CD4-positive, alpha-beta T cell (primary cell): ENCODE measurements at regions not wholly inside any gene's neighbourhood (a gene's known extent, or its start where the extent isn't known, plus 50 kb on each side); places are given as distances from the start of the nearest gene placed in this dataset.

Source experiments
- ATAC-seq: fragments of 200-7000 bp; cut with Tn5 transposase; one replicate; pipeline ENCODE4 v1.10.0; 2022; ENCODE audit warnings: mild to moderate bottlenecking; ENCODE audit not compliant: poor library complexity
- CTCF ChIA-PET: fragments of 350-600 bp; sonication (Branson Sonifier 250); formaldehyde crosslinking; loops from one replicate; lab custom pipeline; 2021; ENCODE audit warnings: antibody characterized with exemption, inconsistent platforms; lab: Charles Lee
- POLR2A ChIA-PET: fragments of 350-600 bp; sonication (Branson Sonifier 250); formaldehyde crosslinking; loops from one replicate; lab custom pipeline; 2021; ENCODE audit warnings: antibody characterized with exemption, inconsistent platforms; lab: Charles Lee
- DNase-seq, 14 experiments: peaks; one replicate each; pipeline ENCODE4 v3.0.0-alpha.2; 2013 to 2020; ENCODE audit warnings: mixed read lengths in 2 of 14
- H3K27ac ChIP-seq, 2 donors: one replicate each; pipeline versions ENCODE4 v1.5.1 to v1.7.0; 2013; ENCODE audit warnings: low read length in 2 of 2, low read depth in 1 of 2, mild to moderate bottlenecking in 1 of 2
- H3K27me3 ChIP-seq, 2 experiments: 1 replicate in 1 of 2; 2 replicates in 1 of 2; pipeline versions ENCODE4 v1.6.1 to v1.7.0; 2013; ENCODE audit warnings: low read length in 2 of 2, control low read depth in 1 of 2, mild to moderate bottlenecking in 1 of 2, moderate library complexity in 1 of 2; ENCODE audit not compliant: insufficient read depth in 2 of 2, control insufficient read depth in 1 of 2
- H3K36me3 ChIP-seq: one replicate; pipeline ENCODE4 v1.6.1; 2013; ENCODE audit warnings: low read length, control low read depth; ENCODE audit not compliant: insufficient read depth
- H3K4me1 ChIP-seq: one replicate; pipeline ENCODE4 v1.6.1; 2013; ENCODE audit warnings: low read length, control low read depth; ENCODE audit not compliant: insufficient read depth
- H3K4me3 ChIP-seq: one replicate; pipeline ENCODE4 v1.5.1; 2013; ENCODE audit warnings: mild to moderate bottlenecking, low read length, moderate library complexity
- H3K9me3 ChIP-seq, 2 experiments: 1 replicate in 1 of 2; 2 replicates in 1 of 2; pipeline versions ENCODE4 v1.6.1 to v1.7.0; 2013; ENCODE audit warnings: low read length in 2 of 2, mild to moderate bottlenecking in 2 of 2, control low read depth in 1 of 2, moderate library complexity in 1 of 2; ENCODE audit not compliant: control insufficient read depth in 1 of 2, insufficient read depth in 1 of 2
- H3K27ac Mint-ChIP-seq: one replicate; pipeline ENCODE4 v1.8.0; 2020; ENCODE audit warnings: mixed read lengths
- H3K27me3 Mint-ChIP-seq: one replicate; pipeline ENCODE4 v1.8.0; 2021; ENCODE audit warnings: mixed read lengths
- H3K36me3 Mint-ChIP-seq: one replicate; pipeline ENCODE4 v1.8.0; 2021; ENCODE audit warnings: low read depth, mixed read lengths
- H3K4me1 Mint-ChIP-seq: one replicate; pipeline ENCODE4 v1.8.0; 2021; ENCODE audit warnings: low read depth, mixed read lengths
- H3K4me3 Mint-ChIP-seq: one replicate; pipeline ENCODE4 v1.8.0; 2020; ENCODE audit warnings: mild to moderate bottlenecking, mixed read lengths
- H3K9me3 Mint-ChIP-seq: one replicate; pipeline ENCODE4 v1.8.0; 2020; ENCODE audit warnings: mixed read lengths
- CTCF ChIP-seq: fragments of 200-600 bp; IDR thresholded peaks from one replicate; pipeline ENCODE4 v1.8.0; 2022; ENCODE audit warnings: antibody characterized with exemption, mild to moderate bottlenecking
- intact Hi-C, 2 experiments: fragments of 100-400 bp; cut with DNase I in 1 of 2; cut with micrococcal nuclease in 1 of 2; formaldehyde crosslinking; loops; one replicate each; pipeline versions ENCODE4 v1.15.1 to v1.9.0; 2023 to 2025; cut with DNase I, micrococcal nuclease

GRCh38 chr16:59658572-59658971 is 924.5 kb upstream of the GOT2 start:
- Mint-ChIP-seq H3K4me3 (no peak overlapping the region), H3K27ac (no peak overlapping the region), H3K27me3 (no peaks in the 10 kb centered on the region), H3K9me3 (peaks cover 11% of the 10 kb centered on the region), H3K36me3 (no peaks in the 10 kb centered on the region), H3K4me1 (no peaks in the 10 kb centered on the region)
- ChIA-PET CTCF (no interaction called here), POLR2A (no interaction called here)
- no peaks in the 10 kb centered on the region for H3K9me3 ChIP-seq
- no peak for DNase-seq
- no peaks in the 10 kb centered on the region for H3K4me1 ChIP-seq
- no peak overlapping the region for H3K27ac ChIP-seq
- no peaks in the 10 kb centered on the region for H3K27me3 ChIP-seq
- intact Hi-C loops, result no loop called here
- no peak for TF ChIP-seq CTCF
- H3K4me3 ChIP-seq, result no peak overlapping the region
- no peaks in the 10 kb centered on the region for H3K36me3 ChIP-seq
- no peak for ATAC-seq

GRCh38 chr16:59655031-59655430 is 920.9 kb upstream of the GOT2 start:
- intact Hi-C loops, result no loop called here
- POLR2A ChIA-PET, result no interaction called here
- Histone ChIP-seq H3K9me3 (peaks cover 3 to 5% of the 10 kb centered on the region in 2 experiments), H3K4me3 (no peak overlapping the region), H3K27me3 (no peaks in the 10 kb centered on the region), H3K27ac (no peak overlapping the region), H3K4me1 (no peaks in the 10 kb centered on the region), H3K36me3 (no peaks in the 10 kb centered on the region)
- ATAC-seq, result no peak
- TF ChIP-seq CTCF, result no peak
- CTCF ChIA-PET, result no interaction called here
- H3K36me3 Mint-ChIP-seq, result no peaks in the 10 kb centered on the region
- no peak overlapping the region for H3K27ac Mint-ChIP-seq
- no peaks in the 10 kb centered on the region for H3K4me1 Mint-ChIP-seq
- H3K27me3 Mint-ChIP-seq, result no peaks in the 10 kb centered on the region
- no peak for DNase-seq
- no peak overlapping the region for H3K4me3 Mint-ChIP-seq
- H3K9me3 Mint-ChIP-seq, result peaks cover 9% of the 10 kb centered on the region

GRCh38 chr16:59654455-59654854 is 920.3 kb upstream of the GOT2 start:
- H3K4me3 Mint-ChIP-seq, result no peak overlapping the region
- ATAC-seq (no peak), DNase-seq (no peak)
- no peaks in the 10 kb centered on the region for H3K4me1 Mint-ChIP-seq
- Histone ChIP-seq H3K27ac (no peak overlapping the region), H3K9me3 (peaks cover 3 to 5% of the 10 kb centered on the region in 2 experiments), H3K27me3 (no peaks in the 10 kb centered on the region), H3K4me3 (no peak overlapping the region), H3K4me1 (no peaks in the 10 kb centered on the region), H3K36me3 (no peaks in the 10 kb centered on the region)
- peaks cover 8% of the 10 kb centered on the region for H3K9me3 Mint-ChIP-seq
- no peaks in the 10 kb centered on the region for H3K27me3 Mint-ChIP-seq
- intact Hi-C loops, result no loop called here
- ChIA-PET POLR2A (no interaction called here), CTCF (no interaction called here)
- H3K27ac Mint-ChIP-seq, result no peak overlapping the region
- TF ChIP-seq CTCF, result no peak
- no peaks in the 10 kb centered on the region for H3K36me3 Mint-ChIP-seq
